ENCODE measurements at regions not wholly inside any gene's neighbourhood (a gene's known extent, or its start where the extent isn't known, plus 50 kb on each side); places are given as distances from the start of the nearest gene placed in this dataset.
"Not testable (repeated sequence)": the region's sequence is repeated elsewhere in the genome, so short reads cannot be mapped to it uniquely, and the experiment has no call there.

GRCh38 chr12:18818579-18819268, 80.8 kb downstream of the CAPZA3 start:
- H3K36me3 ChIP-seq (ENCODE audit: insufficient read depth, low read length): no peaks in the 10 kb centered on the region
- WGBS: 93% methylated on average over 6 of the region's 6 CpGs

DNA sequence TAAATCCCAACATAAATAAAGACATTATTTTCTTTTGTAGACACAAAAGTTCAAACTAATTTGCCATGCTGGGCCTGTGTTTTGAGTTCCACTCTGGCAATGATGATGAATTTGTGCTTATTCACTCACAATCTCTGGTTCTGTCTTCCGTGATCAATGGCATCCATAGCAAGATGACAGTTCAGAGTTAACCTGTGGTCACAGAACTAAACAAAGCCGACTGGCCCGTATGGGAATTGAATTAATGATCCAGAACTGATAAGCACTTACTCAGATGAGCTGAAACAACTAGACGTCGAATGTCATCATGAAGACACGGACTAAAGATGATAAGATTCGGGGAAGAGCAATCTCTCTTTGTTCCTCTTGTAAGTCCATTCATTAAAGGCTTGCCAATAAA, 81.6 kb downstream of the CAPZA3 start:
- H3K9me3 ChIP-seq (ENCODE audit: insufficient read depth, low read depth, low read length): no peaks in the 10 kb centered on the region
- WGBS: 96% methylated on average over 7 of the region's 7 CpGs
- no peaks in the 10 kb centered on the region for H3K36me3 ChIP-seq (ENCODE audit: insufficient read depth, low read length)
- no peak overlapping the region for H3K9ac ChIP-seq (ENCODE audit: low read depth, low read length)
- no peak overlapping the region for H3K27ac ChIP-seq (ENCODE audit: low read depth, low read length)
- H3K4me1 ChIP-seq (ENCODE audit: insufficient read depth, low read length): no peaks in the 10 kb centered on the region
- no peak overlapping the region for H3K4me3 ChIP-seq (ENCODE audit: low read length)
- H3K27me3 ChIP-seq (ENCODE audit: insufficient read depth, low read length): no peaks in the 10 kb centered on the region

More at GRCh38 chr12:18818579-18819268, 80.8 kb downstream of the CAPZA3 start:
- no peak overlapping the region for H3K4me3 ChIP-seq (ENCODE audit: low read length)
- no peaks in the 10 kb centered on the region for H3K27me3 ChIP-seq (ENCODE audit: insufficient read depth, low read length)
- H3K9ac ChIP-seq (ENCODE audit: low read depth, low read length): no peak overlapping the region
- no peaks in the 10 kb centered on the region for H3K9me3 ChIP-seq (ENCODE audit: insufficient read depth, low read depth, low read length)
- H3K27ac ChIP-seq (ENCODE audit: low read depth, low read length): no peak overlapping the region
- no peaks in the 10 kb centered on the region for H3K4me1 ChIP-seq (ENCODE audit: insufficient read depth, low read length)

GRCh38 chr12:18823461-18823860, 85.5 kb downstream of the CAPZA3 start:
- H3K9me3 ChIP-seq (ENCODE audit: insufficient read depth, low read depth, low read length): peaks cover 1% of the 10 kb centered on the region
- H3K27ac ChIP-seq (ENCODE audit: low read depth, low read length): no peak overlapping the region
- H3K4me3 ChIP-seq (ENCODE audit: low read length): no peak overlapping the region
- WGBS: 100% methylated on average over 1 of the region's 1 CpG
- H3K27me3 ChIP-seq (ENCODE audit: insufficient read depth, low read length): no peaks in the 10 kb centered on the region
- H3K9ac ChIP-seq (ENCODE audit: low read depth, low read length): no peak overlapping the region
- no peaks in the 10 kb centered on the region for H3K4me1 ChIP-seq (ENCODE audit: insufficient read depth, low read length)
- no peaks in the 10 kb centered on the region for H3K36me3 ChIP-seq (ENCODE audit: insufficient read depth, low read length)

DNA sequence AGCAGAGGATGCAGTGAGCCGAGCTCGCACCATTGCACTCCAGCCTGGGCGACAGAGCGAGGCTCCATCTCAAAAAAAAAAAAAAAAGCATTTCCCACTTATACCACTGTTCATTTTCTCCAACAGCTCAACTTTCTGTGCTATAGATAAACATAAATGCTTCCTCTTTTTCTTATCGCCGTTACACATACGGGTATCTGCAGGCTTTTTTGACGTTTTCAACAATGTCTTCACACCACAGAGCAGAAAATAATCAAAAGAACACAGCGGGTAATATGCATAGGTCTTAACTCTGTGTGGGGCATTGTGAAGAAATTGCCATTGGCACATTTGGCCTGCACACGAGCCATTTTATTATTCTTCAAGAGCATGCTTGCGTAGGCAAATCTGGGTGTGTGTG, 86.4 kb downstream of the CAPZA3 start:
- no peaks in the 10 kb centered on the region for H3K36me3 ChIP-seq (ENCODE audit: insufficient read depth, low read length)
- no peak overlapping the region for H3K4me3 ChIP-seq (ENCODE audit: low read length)
- no peak overlapping the region for H3K9ac ChIP-seq (ENCODE audit: low read depth, low read length)
- H3K27ac ChIP-seq (ENCODE audit: low read depth, low read length): no peak overlapping the region
- H3K4me1 ChIP-seq (ENCODE audit: insufficient read depth, low read length): no peaks in the 10 kb centered on the region
- 93% methylated on average over 11 of the region's 11 CpGs for WGBS
- peaks cover 10% of the 10 kb centered on the region for H3K9me3 ChIP-seq (ENCODE audit: insufficient read depth, low read depth, low read length)
- H3K27me3 ChIP-seq (ENCODE audit: insufficient read depth, low read length): no peaks in the 10 kb centered on the region

DNA sequence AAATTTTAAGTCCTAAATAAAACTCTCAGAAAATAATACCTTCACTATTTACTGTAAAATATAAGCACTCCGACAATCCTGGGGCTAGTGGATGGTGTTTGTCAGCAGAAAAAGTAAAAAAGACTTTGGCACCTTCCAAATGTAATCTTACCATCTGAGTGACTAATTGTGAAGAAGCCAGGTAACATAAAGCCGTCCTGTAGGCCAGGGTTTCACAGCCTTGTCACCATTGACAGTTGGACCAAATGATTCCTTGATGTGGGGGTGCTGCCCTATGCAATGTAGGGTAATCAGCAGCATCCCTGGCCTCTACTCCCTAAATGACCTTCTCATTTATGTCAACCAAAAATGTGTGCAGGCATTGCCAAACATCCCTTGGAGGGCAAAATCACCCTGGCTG, 87.2 kb downstream of the CAPZA3 start:
- H3K4me3 ChIP-seq (ENCODE audit: low read length): no peak overlapping the region
- H3K27me3 ChIP-seq (ENCODE audit: insufficient read depth, low read length): no peaks in the 10 kb centered on the region
- no peak overlapping the region for H3K27ac ChIP-seq (ENCODE audit: low read depth, low read length)
- H3K9me3 ChIP-seq (ENCODE audit: insufficient read depth, low read depth, low read length): peaks cover 18% of the 10 kb centered on the region
- WGBS: 93% methylated on average over 2 of the region's 2 CpGs
- no peaks in the 10 kb centered on the region for H3K36me3 ChIP-seq (ENCODE audit: insufficient read depth, low read length)
- no peaks in the 10 kb centered on the region for H3K4me1 ChIP-seq (ENCODE audit: insufficient read depth, low read length)
- no peak overlapping the region for H3K9ac ChIP-seq (ENCODE audit: low read depth, low read length)

GRCh38 chr12:18827913-18828312, 90.0 kb downstream of the CAPZA3 start:
- H3K4me1 ChIP-seq (ENCODE audit: insufficient read depth, low read length): no peaks in the 10 kb centered on the region
- H3K9me3 ChIP-seq (ENCODE audit: insufficient read depth, low read depth, low read length): peaks cover 22% of the 10 kb centered on the region
- no peaks in the 10 kb centered on the region for H3K36me3 ChIP-seq (ENCODE audit: insufficient read depth, low read length)
- H3K27me3 ChIP-seq (ENCODE audit: insufficient read depth, low read length): no peaks in the 10 kb centered on the region
- no peak overlapping the region for H3K9ac ChIP-seq (ENCODE audit: low read depth, low read length)
- H3K27ac ChIP-seq (ENCODE audit: low read depth, low read length): no peak overlapping the region
- no peak overlapping the region for H3K4me3 ChIP-seq (ENCODE audit: low read length)
- WGBS: 95% methylated on average over 1 of the region's 2 CpGs

GRCh38 chr12:18828483-18828882, 90.6 kb downstream of the CAPZA3 start:
- H3K27ac ChIP-seq (ENCODE audit: low read depth, low read length): no peak overlapping the region
- H3K9ac ChIP-seq (ENCODE audit: low read depth, low read length): no peak overlapping the region
- H3K4me3 ChIP-seq (ENCODE audit: low read length): no peak overlapping the region
- no peaks in the 10 kb centered on the region for H3K27me3 ChIP-seq (ENCODE audit: insufficient read depth, low read length)
- H3K9me3 ChIP-seq (ENCODE audit: insufficient read depth, low read depth, low read length): peaks cover 22% of the 10 kb centered on the region
- no peaks in the 10 kb centered on the region for H3K4me1 ChIP-seq (ENCODE audit: insufficient read depth, low read length)
- no peaks in the 10 kb centered on the region for H3K36me3 ChIP-seq (ENCODE audit: insufficient read depth, low read length)

GRCh38 chr12:18828987-18829386, 91.1 kb downstream of the CAPZA3 start:
- Histone ChIP-seq H3K27me3 (ENCODE audit: insufficient read depth, low read length) (no peaks in the 10 kb centered on the region), H3K27ac (ENCODE audit: low read depth, low read length) (no peak overlapping the region), H3K9me3 (ENCODE audit: insufficient read depth, low read depth, low read length) (peaks cover 22% of the 10 kb centered on the region), H3K36me3 (ENCODE audit: insufficient read depth, low read length) (no peaks in the 10 kb centered on the region), H3K4me1 (ENCODE audit: insufficient read depth, low read length) (no peaks in the 10 kb centered on the region), H3K4me3 (ENCODE audit: low read length) (no peak overlapping the region), H3K9ac (ENCODE audit: low read depth, low read length) (no peak overlapping the region)

DNA sequence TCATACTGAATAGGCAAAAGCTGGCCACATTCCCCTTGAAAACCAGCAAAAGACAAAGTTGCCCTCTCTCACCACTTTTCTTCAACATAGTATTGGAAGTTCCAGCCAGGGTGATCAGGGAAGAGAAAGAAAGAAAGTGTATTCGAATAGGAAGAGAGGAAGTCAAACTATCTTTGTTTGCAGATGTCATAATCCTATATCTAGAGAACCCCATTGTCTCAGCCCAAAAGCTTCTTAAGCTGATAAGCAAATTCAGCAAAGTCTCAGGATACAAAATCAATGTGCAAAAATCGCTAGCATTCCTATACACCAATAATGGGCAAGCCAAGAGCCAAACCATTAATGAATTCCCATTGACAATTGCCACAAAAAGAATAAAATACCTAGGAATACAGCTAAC, 95.0 kb downstream of the CAPZA3 start:
- not testable (repeated sequence) for H3K27ac ChIP-seq (ENCODE audit: low read depth, low read length); H3K4me1 ChIP-seq (ENCODE audit: insufficient read depth, low read length); H3K4me3 ChIP-seq (ENCODE audit: low read length); H3K9ac ChIP-seq (ENCODE audit: low read depth, low read length); H3K36me3 ChIP-seq (ENCODE audit: insufficient read depth, low read length); H3K27me3 ChIP-seq (ENCODE audit: insufficient read depth, low read length)
- H3K9me3 ChIP-seq (ENCODE audit: insufficient read depth, low read depth, low read length): peaks cover 22% of the 10 kb centered on the region
- WGBS: 89% methylated on average over 1 of the region's 2 CpGs

DNA sequence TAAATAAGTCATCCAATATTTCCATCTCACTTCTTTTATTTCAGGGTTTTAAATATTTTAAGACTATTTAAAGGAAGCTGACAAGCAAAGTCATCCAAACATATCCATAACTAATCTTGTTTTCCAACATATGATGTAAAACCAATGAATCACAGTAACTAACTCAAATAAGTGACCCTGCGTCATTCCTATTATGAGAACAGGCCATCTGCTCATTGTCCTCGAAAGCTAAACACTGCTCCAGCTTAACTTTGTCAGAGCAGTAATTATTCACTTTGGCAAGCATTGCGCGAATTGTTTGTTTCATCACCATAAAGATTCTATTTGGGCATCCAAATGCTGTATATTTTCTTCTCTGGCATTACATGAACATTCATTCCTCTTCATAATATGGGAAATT, 99.1 kb downstream of the CAPZA3 start:
- no peak overlapping the region for H3K27ac ChIP-seq (ENCODE audit: low read depth, low read length)

DNA sequence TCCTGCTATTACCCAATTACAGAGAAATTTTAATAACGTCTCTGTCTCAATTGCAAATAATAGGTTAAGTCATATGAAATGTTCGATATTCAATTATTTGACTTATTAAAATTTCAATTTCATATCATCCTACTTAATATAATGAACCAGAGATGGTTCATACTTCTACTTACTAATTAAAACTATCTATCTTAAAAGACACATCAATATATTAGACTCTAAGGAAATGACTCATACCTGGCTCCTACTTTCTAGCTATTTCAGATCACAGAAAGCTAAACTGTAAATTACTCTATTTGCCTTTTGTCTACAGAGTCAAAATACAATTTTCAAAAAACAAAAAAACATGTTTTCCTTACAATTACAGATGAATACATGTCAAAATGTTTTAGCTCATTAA, 99.6 kb downstream of the CAPZA3 start:
- Histone ChIP-seq H3K27me3 (ENCODE audit: insufficient read depth, low read length) (no peaks in the 10 kb centered on the region), H3K36me3 (ENCODE audit: insufficient read depth, low read length) (no peaks in the 10 kb centered on the region), H3K4me1 (ENCODE audit: insufficient read depth, low read length) (no peaks in the 10 kb centered on the region), H3K4me3 (ENCODE audit: low read length) (no peak overlapping the region), H3K9me3 (ENCODE audit: insufficient read depth, low read depth, low read length) (no peaks in the 10 kb centered on the region), H3K9ac (ENCODE audit: low read depth, low read length) (no peak overlapping the region), H3K27ac (ENCODE audit: low read depth, low read length) (no peak overlapping the region)
- WGBS: no CpG with 5 or more reads among the region's 2 CpGs

More for the DNA sequence above, 99.1 kb downstream of the CAPZA3 start:
- H3K27me3 ChIP-seq (ENCODE audit: insufficient read depth, low read length): no peaks in the 10 kb centered on the region
- H3K4me1 ChIP-seq (ENCODE audit: insufficient read depth, low read length): no peaks in the 10 kb centered on the region
- no peaks in the 10 kb centered on the region for H3K9me3 ChIP-seq (ENCODE audit: insufficient read depth, low read depth, low read length)
- no peaks in the 10 kb centered on the region for H3K36me3 ChIP-seq (ENCODE audit: insufficient read depth, low read length)
- 92% methylated on average over 4 of the region's 4 CpGs for WGBS
- no peak overlapping the region for H3K9ac ChIP-seq (ENCODE audit: low read depth, low read length)
- no peak overlapping the region for H3K4me3 ChIP-seq (ENCODE audit: low read length)

DNA sequence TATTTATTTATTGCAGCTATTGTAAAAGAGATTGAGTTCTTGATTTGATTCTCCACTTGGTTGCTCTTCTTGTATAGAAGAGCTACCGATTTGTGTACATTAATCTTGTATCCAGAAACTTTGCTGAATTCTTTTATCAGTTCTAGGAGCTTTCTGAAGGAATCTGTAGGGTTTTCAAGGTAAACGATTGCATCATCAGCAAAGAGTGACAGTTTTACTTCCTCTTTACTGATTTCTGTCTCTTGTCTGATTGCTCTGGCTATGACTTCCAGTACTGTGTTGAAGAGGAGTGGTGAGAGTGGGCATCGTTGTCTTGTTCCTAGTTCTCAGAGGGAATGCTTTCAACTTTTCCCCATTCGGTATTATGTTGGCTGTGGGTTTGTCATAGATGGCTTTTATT, 103.1 kb downstream of the CAPZA3 start:
- not testable (repeated sequence) for H3K27me3 ChIP-seq (ENCODE audit: insufficient read depth, low read length); H3K4me3 ChIP-seq (ENCODE audit: low read length); H3K4me1 ChIP-seq (ENCODE audit: insufficient read depth, low read length); H3K9me3 ChIP-seq (ENCODE audit: insufficient read depth, low read depth, low read length); H3K36me3 ChIP-seq (ENCODE audit: insufficient read depth, low read length); H3K27ac ChIP-seq (ENCODE audit: low read depth, low read length); H3K9ac ChIP-seq (ENCODE audit: low read depth, low read length)
- 97% methylated on average over 4 of the region's 4 CpGs for WGBS

Measured in HUES64 (cell line).